Activated naive CD8-positive, alpha-beta T cell treated with anti-CD3 and anti-CD28 coated beads, Interleukin-2, amount 50 U/mL, for 24 hours (primary cell): ENCODE measurements at regions not wholly inside any gene's neighbourhood (a gene's known extent, or its start where the extent isn't known, plus 50 kb on each side); places are given as distances from the start of the nearest gene placed in this dataset.

Source experiments
- ATAC-seq: fragments of 150-1000 bp; cut with Tn5 transposase; one replicate; pipeline ENCODE4 v1.10.0; 2021
- DNase-seq: peaks from one replicate; pipeline ENCODE4 v3.0.0; 2021
- H3K27ac Mint-ChIP-seq: one replicate; pipeline ENCODE4 v1.8.0; 2021; ENCODE audit warnings: mild to moderate bottlenecking, mixed read lengths
- H3K27me3 Mint-ChIP-seq: one replicate; pipeline ENCODE4 v1.8.0; 2021; ENCODE audit warnings: mixed read lengths
- H3K36me3 Mint-ChIP-seq: one replicate; pipeline ENCODE4 v1.8.0; 2021; ENCODE audit warnings: low read depth, mixed read lengths
- H3K4me1 Mint-ChIP-seq: one replicate; pipeline ENCODE4 v1.8.0; 2021; ENCODE audit warnings: mixed read lengths
- H3K4me3 Mint-ChIP-seq: one replicate; pipeline ENCODE4 v1.8.0; 2021; ENCODE audit warnings: mild to moderate bottlenecking, moderate library complexity, mixed read lengths
- H3K9me3 Mint-ChIP-seq: one replicate; pipeline ENCODE4 v1.8.0; 2021; ENCODE audit warnings: mixed read lengths

DNA sequence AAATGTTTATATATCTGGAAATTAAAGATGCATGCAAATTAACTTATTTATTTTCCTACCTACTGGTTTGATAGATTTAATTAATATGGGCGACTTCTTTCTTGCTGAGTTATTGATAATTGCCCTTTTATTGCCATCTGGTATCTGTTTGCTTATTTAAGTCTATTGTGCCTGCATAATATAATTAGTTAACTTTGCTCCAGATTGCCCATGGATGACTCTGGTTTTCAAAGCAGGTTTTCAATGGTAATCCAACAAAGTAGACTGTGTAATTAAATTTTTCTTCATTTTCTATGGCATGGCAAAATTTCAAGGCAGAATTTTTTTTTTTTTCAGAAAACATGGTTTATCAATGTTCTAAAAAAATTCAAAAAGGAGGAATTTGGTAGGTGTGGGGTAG is 1092.0 kb downstream of the GRIK2 start:
- H3K9me3 Mint-ChIP-seq = peaks cover 15% of the 10 kb centered on the region
- no peaks in the 10 kb centered on the region for H3K36me3 Mint-ChIP-seq
- H3K4me3 Mint-ChIP-seq = no peak overlapping the region
- H3K27ac Mint-ChIP-seq = no peak overlapping the region
- ATAC-seq = no peak
- no peaks in the 10 kb centered on the region for H3K27me3 Mint-ChIP-seq
- no peaks in the 10 kb centered on the region for H3K4me1 Mint-ChIP-seq
- no peak for DNase-seq

DNA sequence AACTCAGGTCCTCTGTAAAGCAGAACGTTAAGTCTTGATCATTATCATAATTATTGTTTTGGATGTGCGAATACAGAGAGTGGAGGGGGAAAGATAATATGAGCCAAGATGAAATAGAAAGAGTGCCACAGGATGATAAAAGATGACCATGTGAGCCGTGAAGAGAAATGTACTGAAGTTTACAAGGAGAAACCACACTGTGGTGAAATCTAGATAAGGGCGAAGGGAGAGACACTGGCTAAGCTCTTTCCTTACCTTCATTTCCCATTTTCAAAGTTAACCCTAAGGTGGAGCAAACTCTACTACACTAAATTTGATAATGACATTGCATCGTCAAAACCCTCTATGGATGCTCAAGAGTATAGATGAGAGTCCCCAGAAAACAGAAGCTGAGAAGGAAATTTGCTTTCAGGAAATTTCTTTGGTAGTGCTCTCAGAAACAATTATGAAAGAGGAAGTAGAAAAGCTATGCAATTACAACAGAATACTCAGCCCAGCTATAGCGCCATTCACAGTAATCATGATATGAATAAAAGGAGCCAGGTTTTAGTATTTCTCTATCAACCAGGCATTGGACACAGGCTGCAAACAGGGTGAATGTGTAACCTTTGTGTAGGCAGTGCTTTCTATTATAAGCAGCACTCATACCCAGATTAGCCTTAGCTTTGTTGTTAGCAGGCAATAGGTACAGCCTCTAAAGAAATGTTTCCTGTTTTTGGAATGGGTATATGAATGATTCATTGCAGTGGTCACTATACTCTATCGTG is 1080.7 kb downstream of the GRIK2 start:
- Mint-ChIP-seq H3K4me1 (no peaks in the 10 kb centered on the region), H3K4me3 (no peak overlapping the region), H3K27me3 (no peaks in the 10 kb centered on the region), H3K27ac (no peak overlapping the region), H3K9me3 (no peaks in the 10 kb centered on the region), H3K36me3 (no peaks in the 10 kb centered on the region)
- ATAC-seq = no peak
- DNase-seq = no peak

DNA sequence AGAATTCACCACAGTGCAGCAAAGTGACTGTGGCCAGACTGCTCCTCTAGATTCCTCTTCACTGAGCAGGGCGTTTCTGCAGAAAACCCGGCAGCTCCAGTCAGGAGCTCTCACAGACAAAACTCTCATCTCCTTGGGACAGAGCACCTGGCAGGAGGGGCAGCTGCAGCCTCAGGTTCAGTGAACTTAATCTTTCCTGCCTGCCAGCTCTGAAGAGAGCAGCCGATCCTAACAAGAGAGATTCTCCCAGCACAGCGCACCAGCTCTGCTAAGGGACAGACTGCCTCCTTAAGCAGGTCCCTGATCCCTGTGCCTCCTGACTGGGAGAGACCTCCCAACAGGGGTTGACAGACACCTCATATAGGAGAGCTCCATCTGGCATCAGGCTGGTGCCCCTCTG is 1065.5 kb downstream of the GRIK2 start:
- Mint-ChIP-seq H3K27ac (no peak overlapping the region), H3K4me3 (no peak overlapping the region), H3K27me3 (no peaks in the 10 kb centered on the region), H3K36me3 (no peaks in the 10 kb centered on the region), H3K4me1 (no peaks in the 10 kb centered on the region), H3K9me3 (peaks cover 3% of the 10 kb centered on the region)
- ATAC-seq = no peak
- no peak for DNase-seq

DNA sequence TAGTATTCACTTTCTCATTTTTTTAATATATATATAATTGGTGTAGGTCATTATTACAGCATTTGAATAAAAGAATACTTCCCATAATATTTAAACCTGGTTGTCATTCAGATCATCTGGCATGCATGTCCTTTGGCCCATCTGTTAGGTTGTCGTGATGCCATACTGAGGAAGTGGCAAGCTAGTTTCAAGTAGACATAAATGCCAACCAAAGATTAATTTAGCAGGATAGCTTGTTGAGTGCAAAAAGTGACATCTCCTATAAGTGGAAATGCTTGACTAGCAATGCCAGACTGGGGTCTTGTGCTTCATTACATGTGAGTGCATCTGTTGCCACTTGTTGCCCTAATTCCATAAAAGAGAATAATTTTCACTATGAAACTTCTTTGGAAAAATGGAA is 1044.7 kb downstream of the GRIK2 start:
- Mint-ChIP-seq H3K27ac (no peak overlapping the region), H3K4me3 (no peak overlapping the region), H3K36me3 (no peaks in the 10 kb centered on the region), H3K4me1 (no peaks in the 10 kb centered on the region), H3K27me3 (no peaks in the 10 kb centered on the region), H3K9me3 (no peaks in the 10 kb centered on the region)
- ATAC-seq (no peak), DNase-seq (no peak)

DNA sequence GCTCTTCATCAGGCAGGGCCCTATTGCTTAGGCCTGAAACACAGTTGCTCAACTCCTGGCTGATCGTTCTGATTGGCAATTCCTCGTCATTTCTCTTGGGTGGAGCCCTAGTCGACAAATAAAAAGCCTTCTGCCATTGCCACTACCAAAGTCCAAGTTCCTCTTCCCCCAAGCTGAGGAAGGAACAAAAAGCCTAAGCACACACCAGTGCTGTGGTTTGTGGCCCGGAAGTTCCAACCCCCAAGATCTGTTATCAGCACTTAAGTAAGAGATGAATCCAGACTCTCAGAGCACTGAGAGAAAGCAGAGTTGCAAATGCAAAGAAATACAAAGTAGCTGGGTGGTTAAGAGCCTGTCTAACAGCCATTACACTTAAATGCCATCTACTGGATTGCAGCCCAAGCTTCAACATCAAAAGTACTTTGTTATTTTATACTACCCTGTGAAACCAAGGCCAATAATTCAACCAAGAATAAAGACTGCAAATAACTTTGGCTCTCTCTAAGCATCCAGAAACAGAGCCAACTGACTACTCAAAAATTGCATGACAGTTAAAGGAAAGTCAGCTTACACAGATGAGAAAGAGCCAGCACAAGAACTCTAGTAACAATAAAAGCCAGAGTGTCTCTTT is 1024.0 kb downstream of the GRIK2 start:
- Mint-ChIP-seq H3K27me3 (no peaks in the 10 kb centered on the region), H3K27ac (no peak overlapping the region), H3K4me1 (no peaks in the 10 kb centered on the region), H3K9me3 (peaks cover 19% of the 10 kb centered on the region), H3K4me3 (no peak overlapping the region), H3K36me3 (no peaks in the 10 kb centered on the region)
- ATAC-seq = no peak
- DNase-seq = no peak

DNA sequence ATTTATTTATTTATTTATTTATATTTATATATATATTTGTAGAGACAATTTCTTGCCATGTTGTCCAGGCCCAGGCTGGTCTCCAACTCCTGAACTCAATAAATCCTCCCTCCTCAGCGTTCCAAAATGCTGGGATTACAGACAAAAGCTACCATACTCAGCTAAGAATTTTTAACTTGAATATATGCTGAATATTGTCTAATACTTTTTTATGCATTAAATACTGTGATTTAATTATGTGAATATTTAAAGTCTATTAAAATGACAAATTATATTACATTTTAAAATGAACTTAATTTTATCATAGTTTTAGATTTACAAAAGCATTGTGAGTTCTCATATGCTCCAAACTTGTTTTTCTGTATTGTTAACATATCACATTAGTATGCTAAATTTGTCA is 1022.4 kb downstream of the GRIK2 start:
- H3K9me3 Mint-ChIP-seq = peaks cover 12% of the 10 kb centered on the region
- H3K27ac Mint-ChIP-seq = no peak overlapping the region
- ATAC-seq = no peak

DNA sequence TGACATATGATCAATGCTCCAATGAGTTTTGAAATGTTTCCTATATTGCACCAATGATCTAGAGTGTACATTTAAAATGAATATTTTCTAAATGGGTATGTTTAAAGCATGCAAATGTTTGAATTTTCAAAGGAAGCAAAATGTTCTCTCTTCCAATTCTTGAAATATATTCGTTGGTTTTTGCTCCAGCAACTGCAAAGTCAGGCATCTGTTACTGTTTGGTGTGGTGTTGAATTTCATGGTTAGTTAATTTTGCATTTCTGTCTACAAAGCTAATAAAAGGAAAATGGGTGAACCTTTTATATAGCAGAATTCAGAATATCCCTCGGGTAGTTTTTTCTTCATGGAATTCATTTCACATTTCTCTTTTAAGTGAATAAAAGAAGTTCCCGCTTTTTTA is 1018.3 kb downstream of the GRIK2 start:
- H3K4me1 Mint-ChIP-seq = no peaks in the 10 kb centered on the region

More for the DNA sequence above, 1022.4 kb downstream of the GRIK2 start:
- H3K4me3 Mint-ChIP-seq = no peak overlapping the region
- no peaks in the 10 kb centered on the region for H3K27me3 Mint-ChIP-seq
- H3K4me1 Mint-ChIP-seq = no peaks in the 10 kb centered on the region
- DNase-seq = no peak
- no peaks in the 10 kb centered on the region for H3K36me3 Mint-ChIP-seq

DNA sequence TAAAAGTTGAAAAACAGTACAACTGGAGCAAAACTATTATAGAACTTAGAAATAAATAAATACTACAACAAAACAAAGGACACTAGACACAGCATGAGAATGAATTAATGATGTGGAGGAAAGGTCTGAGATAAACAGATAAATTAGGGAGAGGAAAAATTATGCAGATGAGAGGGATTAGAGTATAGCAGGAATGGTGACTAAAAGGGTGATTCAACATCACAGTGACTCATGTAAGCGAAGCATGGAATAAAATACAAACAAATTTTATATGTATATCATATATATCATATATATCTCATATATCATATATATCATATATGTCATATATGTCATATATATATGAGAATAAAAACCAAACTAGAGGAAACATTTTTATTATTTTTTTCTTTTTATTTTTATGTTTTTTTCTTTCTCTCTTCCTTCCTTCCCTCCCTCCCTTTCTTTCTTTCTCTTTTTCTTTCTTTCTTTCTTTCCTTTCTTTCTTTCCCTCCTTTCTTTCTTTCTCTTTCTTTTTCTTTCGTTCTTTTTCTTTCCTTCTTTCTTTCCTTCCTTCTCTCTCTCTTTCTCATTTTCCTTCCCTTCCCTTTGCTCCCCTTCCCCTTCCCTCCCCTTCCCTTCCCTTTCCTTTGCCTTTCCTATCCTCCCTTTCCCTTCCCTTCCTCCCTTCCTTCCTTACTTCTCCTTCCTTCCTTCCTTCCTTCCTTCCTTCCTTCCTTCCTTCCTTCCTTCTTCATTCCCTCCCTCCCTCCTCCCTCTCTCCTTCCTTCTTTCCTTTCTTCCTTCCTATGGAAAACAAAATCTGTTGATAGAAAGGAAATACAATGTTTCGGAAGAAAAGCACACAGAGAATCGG is 1014.6 kb downstream of the GRIK2 start:
- ATAC-seq (no peak), DNase-seq (no peak)
- Mint-ChIP-seq H3K4me1 (no peaks in the 10 kb centered on the region), H3K9me3 (peaks cover 4% of the 10 kb centered on the region), H3K4me3 (no peak overlapping the region), H3K27me3 (no peaks in the 10 kb centered on the region), H3K27ac (no peak overlapping the region), H3K36me3 (no peaks in the 10 kb centered on the region)

More for the DNA sequence above, 1018.3 kb downstream of the GRIK2 start:
- DNase-seq (no peak), ATAC-seq (no peak)
- no peak overlapping the region for H3K4me3 Mint-ChIP-seq
- no peaks in the 10 kb centered on the region for H3K36me3 Mint-ChIP-seq
- no peak overlapping the region for H3K27ac Mint-ChIP-seq
- peaks cover 1% of the 10 kb centered on the region for H3K9me3 Mint-ChIP-seq
- H3K27me3 Mint-ChIP-seq = no peaks in the 10 kb centered on the region

DNA sequence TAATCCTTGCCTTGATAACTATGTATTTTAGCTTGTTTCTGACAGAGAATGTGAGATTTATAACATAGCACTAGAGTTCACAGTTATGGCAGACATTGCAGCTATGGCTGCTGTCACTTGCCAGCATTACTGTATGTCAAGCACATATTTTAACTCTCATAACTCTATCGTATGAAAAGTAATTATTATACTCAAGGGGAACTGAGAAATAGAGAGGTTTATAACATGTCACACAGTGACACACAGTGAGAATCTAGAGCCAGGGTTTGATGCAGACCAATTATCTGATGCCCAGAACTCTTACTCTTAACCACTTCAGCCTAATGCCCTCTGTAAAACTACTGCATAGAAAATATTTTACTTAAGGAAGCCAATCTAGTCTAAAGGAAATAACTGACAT is 1012.4 kb downstream of the GRIK2 start:
- no peak for DNase-seq
- Mint-ChIP-seq H3K4me1 (no peaks in the 10 kb centered on the region), H3K27ac (no peak overlapping the region), H3K36me3 (no peaks in the 10 kb centered on the region), H3K4me3 (no peak overlapping the region), H3K27me3 (no peaks in the 10 kb centered on the region), H3K9me3 (peaks cover 4% of the 10 kb centered on the region)
- ATAC-seq = no peak

DNA sequence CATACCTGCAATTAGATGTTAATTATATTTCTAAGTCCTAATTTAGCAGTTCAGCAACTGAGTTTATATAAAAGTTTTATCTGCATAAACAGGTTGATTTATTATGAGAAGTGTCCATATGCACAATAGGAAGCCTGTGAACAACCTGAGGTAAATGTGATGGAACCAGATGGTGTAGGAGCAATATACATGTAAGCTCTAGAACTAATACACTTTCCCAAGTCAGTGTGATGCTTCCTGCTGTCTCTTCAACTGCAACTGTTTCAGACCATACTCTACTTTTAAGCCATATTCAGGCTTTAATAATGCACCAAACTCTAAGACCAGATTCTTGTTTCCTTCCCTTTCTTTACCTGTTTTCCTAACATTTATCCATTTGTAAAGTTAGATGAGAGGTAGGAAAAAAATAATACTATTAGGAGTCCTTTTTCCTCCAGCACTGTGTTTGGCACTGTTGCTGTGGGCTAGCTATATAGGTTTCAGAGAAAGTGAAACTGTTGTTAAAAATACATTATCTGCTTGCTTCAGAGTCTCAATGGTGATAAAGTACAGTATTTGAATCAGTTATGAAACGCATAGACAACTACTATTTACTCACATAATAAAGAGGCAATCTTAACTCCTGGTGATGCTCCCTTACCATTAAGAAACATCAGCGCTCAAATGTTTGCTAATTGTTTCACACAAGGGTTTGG is 1009.3 kb downstream of the GRIK2 start:
- no peak overlapping the region for H3K27ac Mint-ChIP-seq
- H3K9me3 Mint-ChIP-seq = peaks cover 4% of the 10 kb centered on the region
- H3K4me1 Mint-ChIP-seq = no peaks in the 10 kb centered on the region
- ATAC-seq = no peak
- H3K36me3 Mint-ChIP-seq = no peaks in the 10 kb centered on the region
- H3K4me3 Mint-ChIP-seq = no peak overlapping the region
- no peak for DNase-seq
- no peaks in the 10 kb centered on the region for H3K27me3 Mint-ChIP-seq

DNA sequence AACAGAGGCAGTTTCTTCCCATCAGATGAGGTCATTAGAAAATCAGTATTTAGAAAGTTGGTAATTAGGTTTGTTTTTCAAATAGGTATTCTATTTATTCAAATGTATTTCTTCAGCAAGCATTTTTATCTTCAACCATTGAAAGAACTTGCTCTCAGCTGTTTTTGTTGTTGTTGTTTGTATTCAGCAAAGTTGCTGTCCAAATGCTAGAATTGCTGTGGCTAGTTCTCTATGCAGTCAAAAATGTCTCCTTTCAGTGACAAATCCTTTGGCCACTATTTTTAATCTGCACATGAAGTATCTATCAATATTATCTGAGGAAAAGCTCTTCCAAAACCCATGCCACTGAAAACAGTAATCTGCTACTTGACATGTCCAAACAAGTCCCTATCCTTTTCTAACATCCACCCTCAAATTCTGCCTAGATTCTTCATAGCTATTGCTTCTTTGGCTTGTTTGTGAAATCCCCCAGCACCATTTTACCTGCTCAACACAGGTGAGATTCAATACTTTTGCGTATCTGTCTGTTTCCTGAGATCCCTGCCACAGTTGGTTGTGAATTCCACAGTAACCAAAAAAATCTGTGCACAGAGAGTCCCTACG is 1005.4 kb downstream of the GRIK2 start:
- Mint-ChIP-seq H3K27ac (no peak overlapping the region), H3K9me3 (peaks cover 5% of the 10 kb centered on the region), H3K4me3 (no peak overlapping the region), H3K36me3 (no peaks in the 10 kb centered on the region), H3K27me3 (no peaks in the 10 kb centered on the region), H3K4me1 (no peaks in the 10 kb centered on the region)
- ATAC-seq (no peak), DNase-seq (no peak)

DNA sequence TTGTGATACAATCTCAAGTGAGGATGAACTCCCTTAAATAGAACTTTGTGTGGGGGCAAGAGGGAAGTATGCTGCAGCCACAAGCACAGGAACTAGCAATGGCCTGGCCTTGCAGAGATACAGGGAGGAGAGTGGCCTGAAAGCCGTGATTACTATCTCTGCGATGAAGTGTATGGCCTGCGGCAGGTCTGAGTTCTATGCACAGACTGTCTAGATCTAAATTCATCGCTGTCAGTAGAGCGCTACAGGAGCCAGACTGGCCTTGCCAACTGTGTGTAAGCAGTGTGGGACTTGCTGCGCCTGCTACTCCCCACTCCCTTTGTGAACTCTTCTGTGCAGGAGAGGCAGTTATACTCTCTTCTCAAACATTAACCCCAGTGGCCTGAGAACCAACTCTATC is 997.0 kb downstream of the GRIK2 start:
- ATAC-seq (no peak), DNase-seq (no peak)
- Mint-ChIP-seq H3K4me1 (no peaks in the 10 kb centered on the region), H3K27me3 (no peaks in the 10 kb centered on the region), H3K4me3 (no peak overlapping the region), H3K36me3 (no peaks in the 10 kb centered on the region), H3K27ac (no peak overlapping the region), H3K9me3 (peaks cover 11% of the 10 kb centered on the region)

DNA sequence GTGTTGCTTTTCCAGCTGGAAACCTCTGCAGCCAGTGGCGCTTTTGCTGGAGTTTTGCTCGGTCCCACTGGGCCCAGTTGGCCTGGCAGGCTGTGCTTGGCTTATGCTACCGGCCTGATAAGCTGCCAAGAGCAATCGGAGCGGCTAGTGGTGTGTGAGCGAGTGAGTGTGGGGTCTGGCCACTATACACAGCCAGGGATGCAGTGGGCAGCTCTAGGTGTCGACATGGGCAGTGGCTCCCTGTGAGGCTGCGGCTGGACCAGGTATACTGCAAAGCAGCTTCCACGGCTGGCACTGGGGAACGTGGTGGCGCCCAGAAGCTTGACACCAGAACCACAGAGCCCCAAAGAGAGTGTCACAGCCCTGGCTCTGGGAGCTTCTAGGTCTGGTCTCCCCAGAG is 996.5 kb downstream of the GRIK2 start:
- ATAC-seq (no peak), DNase-seq (no peak)
- Mint-ChIP-seq H3K27ac (no peak overlapping the region), H3K4me1 (no peaks in the 10 kb centered on the region), H3K36me3 (no peaks in the 10 kb centered on the region), H3K27me3 (no peaks in the 10 kb centered on the region), H3K9me3 (peaks cover 11% of the 10 kb centered on the region), H3K4me3 (no peak overlapping the region)

DNA sequence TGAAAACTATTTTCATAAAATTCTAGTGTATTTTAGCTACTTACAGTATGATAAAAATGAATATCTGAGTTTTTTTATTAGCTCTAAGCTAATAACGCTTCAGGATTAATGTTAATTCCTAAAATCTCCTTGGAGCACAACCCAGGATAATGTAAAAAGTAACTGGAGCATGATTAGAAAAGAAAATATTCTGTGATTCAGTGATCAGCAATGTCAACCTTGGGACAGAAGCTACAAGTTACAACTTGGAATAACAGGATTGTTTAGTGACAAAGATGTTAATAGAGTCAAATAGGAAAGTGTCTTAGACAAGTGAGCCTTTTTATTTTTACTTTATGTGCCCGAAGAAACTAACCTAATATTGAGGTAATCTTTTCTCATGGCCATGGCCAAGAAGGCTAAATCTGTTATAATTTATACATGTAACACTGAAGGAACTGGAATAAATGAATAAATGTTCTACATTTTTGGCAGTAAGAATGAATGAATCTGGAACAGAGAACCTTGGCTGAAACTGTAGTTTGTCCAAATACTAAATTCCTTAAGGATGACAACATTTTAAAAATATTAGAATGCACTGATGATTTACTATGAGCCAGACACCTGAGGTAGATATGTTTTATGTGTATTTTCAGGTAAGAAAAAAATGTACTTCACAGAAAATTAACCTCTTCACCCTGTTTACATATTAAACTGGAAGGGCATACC is 994.0 kb downstream of the GRIK2 start:
- H3K4me3 Mint-ChIP-seq = no peak overlapping the region
- H3K9me3 Mint-ChIP-seq = no peaks in the 10 kb centered on the region
- H3K27me3 Mint-ChIP-seq = no peaks in the 10 kb centered on the region
- DNase-seq (no peak), ATAC-seq (no peak)
- H3K4me1 Mint-ChIP-seq = no peaks in the 10 kb centered on the region
- H3K36me3 Mint-ChIP-seq = no peaks in the 10 kb centered on the region
- no peak overlapping the region for H3K27ac Mint-ChIP-seq
